K562 (cell line): ENCODE measurements at regions not wholly inside any gene's neighbourhood (a gene's known extent, or its start where the extent isn't known, plus 50 kb on each side); places are given as distances from the start of the nearest gene placed in this dataset.

ENCODE experiments used
- EHMT2 ChIP-seq: fragments of 450-650 bp; IDR thresholded peaks from 2 replicates; pipeline ENCODE4 v1.6.1; 2018; ENCODE audit warnings: antibody characterized with exemption
- GABPB1 ChIP-seq: sonication (generic); formaldehyde crosslinking; IDR thresholded peaks from 2 replicates; pipeline ENCODE4 v1.8.0; 2022; ENCODE audit warnings: mild to moderate bottlenecking, missing genetic modification reagents
- PTTG1 ChIP-seq: fragments of 450-650 bp; IDR thresholded peaks from 2 replicates; pipeline ENCODE4 v1.6.1; 2016; ENCODE audit warnings: low read depth, mild to moderate bottlenecking, missing genetic modification characterization, missing compliant biosample characterization
- SNRNP70 ChIP-seq: fragments of 200-400 bp; formaldehyde crosslinking; optimal IDR thresholded peaks from 2 replicates; pipeline ENCODE3; 2017; ENCODE audit warnings: low read depth, low read length
- ZFP30 ChIP-seq: fragments of 250-450 bp; sonication (Bioruptor Pico); IDR thresholded peaks from 2 replicates; pipeline ENCODE4 v1.8.0; 2022; ENCODE audit warnings: moderate library complexity, mild to moderate bottlenecking, inconsistent platforms, borderline replicate concordance
- ZNF561 ChIP-seq: fragments of 450-650 bp; formaldehyde crosslinking; conservative IDR thresholded peaks from 2 replicates; pipeline ENCODE4 v1.4.0; 2020; ENCODE audit warnings: mild to moderate bottlenecking, moderate library complexity
- TF ChIP-seq, protein P1 (sequence below): sonication (generic); formaldehyde crosslinking; IDR thresholded peaks from 2 replicates; pipeline ENCODE4 v1.5.0; 2020; ENCODE audit warnings: missing genetic modification reagents
- TF ChIP-seq, protein P2 (sequence below), 2 experiments: fragments of 450-650 bp; conservative IDR thresholded peaks; 2 replicates each; pipeline ENCODE4 v1.6.1; 2017; ENCODE audit warnings: mild to moderate bottlenecking in 2 of 2, moderate library complexity in 2 of 2
- TF ChIP-seq, protein P3 (sequence below): sonication (generic); formaldehyde crosslinking; IDR thresholded peaks from 2 replicates; pipeline ENCODE4 v1.9.0; 2022; ENCODE audit warnings: mild to moderate bottlenecking, missing genetic modification reagents

DNA sequence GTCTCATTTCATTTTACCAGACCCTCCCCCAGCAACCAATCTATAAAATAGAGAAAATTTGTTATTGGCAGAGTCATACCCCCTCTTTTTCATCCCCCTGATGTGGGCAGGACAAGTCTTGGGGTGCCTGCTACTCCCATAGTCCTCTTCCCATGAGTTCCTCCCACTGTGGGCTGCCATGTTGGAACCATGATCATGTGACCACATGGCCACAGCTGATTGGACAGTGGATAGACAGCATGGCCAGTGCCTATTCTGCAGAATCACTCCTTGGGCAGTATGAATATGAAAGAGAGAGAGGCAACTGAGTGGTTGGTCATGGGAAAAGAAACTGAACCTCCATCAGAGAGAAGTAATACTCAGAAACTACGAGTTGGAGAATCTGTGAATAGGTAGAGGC lies 84.9 kb downstream of the PDCL3 start (continued):
- TF ChIP-seq, protein P1, sequence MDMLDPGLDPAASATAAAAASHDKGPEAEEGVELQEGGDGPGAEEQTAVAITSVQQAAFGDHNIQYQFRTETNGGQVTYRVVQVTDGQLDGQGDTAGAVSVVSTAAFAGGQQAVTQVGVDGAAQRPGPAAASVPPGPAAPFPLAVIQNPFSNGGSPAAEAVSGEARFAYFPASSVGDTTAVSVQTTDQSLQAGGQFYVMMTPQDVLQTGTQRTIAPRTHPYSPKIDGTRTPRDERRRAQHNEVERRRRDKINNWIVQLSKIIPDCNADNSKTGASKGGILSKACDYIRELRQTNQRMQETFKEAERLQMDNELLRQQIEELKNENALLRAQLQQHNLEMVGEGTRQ = peak; percentile 55; the same call in 1 of the 2 replicates
- TF ChIP-seq, protein P2, sequence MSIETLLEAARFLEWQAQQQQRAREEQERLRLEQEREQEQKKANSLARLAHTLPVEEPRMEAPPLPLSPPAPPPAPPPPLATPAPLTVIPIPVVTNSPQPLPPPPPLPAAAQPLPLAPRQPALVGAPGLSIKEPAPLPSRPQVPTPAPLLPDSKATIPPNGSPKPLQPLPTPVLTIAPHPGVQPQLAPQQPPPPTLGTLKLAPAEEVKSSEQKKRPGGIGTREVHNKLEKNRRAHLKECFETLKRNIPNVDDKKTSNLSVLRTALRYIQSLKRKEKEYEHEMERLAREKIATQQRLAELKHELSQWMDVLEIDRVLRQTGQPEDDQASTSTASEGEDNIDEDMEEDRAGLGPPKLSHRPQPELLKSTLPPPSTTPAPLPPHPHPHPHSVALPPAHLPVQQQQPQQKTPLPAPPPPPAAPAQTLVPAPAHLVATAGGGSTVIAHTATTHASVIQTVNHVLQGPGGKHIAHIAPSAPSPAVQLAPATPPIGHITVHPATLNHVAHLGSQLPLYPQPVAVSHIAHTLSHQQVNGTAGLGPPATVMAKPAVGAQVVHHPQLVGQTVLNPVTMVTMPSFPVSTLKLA (conservative IDR thresholded peaks at IDR 0.05) = no peak
- TF ChIP-seq GABPB1 (CRISPR knock-in tag) = no peak
- no peak for TF ChIP-seq PTTG1
- no peak for TF ChIP-seq ZFP30 (CRISPR knock-in tag)
- no peak for TF ChIP-seq ZNF561
- TF ChIP-seq, protein P3, sequence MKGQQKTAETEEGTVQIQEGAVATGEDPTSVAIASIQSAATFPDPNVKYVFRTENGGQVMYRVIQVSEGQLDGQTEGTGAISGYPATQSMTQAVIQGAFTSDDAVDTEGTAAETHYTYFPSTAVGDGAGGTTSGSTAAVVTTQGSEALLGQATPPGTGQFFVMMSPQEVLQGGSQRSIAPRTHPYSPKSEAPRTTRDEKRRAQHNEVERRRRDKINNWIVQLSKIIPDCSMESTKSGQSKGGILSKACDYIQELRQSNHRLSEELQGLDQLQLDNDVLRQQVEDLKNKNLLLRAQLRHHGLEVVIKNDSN (CRISPR knock-in tag) = peak; percentile 50; the same call in 1 of the 2 replicates
- no peak for TF ChIP-seq SNRNP70
- TF ChIP-seq EHMT2 = 0 out of 2 replicates have a peak, but pooled peaks have one; percentile 27
